B cell (primary cell): ENCODE measurements at regions not wholly inside any gene's neighbourhood (a gene's known extent, or its start where the extent isn't known, plus 50 kb on each side); places are given as distances from the start of the nearest gene placed in this dataset.

Experiments used
- CTCF ChIP-seq: fragments of 200-600 bp; IDR thresholded peaks from one replicate; pipeline ENCODE4 v1.8.0; 2022; ENCODE audit warnings: antibody characterized with exemption, mild to moderate bottlenecking
- EZH2 ChIP-seq: IDR thresholded peaks from 2 replicates; pipeline ENCODE4 v1.6.1; 2012; ENCODE audit warnings: borderline replicate concordance, low read depth, mild to moderate bottlenecking, moderate library complexity, low read length; ENCODE audit not compliant: insufficient read depth, poor library complexity, severe bottlenecking

DNA sequence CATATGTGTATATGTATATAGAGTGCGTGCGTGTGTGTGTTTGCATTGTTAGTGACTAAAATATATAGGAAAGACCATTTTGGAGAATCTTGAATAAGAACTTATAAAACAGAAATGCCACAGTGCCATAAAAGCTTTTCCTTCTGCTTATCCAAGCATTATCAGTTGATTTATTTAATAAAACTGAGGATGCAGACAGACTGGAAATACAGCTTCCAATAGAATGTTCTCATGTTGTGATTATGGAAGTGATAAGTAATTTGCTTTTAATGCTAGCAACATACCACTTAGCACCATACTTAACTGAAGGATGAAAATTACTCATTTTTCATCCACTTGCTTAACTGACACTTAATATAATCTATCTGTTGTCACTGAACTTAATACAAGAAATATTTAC, 820.1 kb downstream of the TFAP2A start:
- TF ChIP-seq CTCF (no peak), EZH2 (no peak)
